Loucy (cell line): ENCODE measurements at regions not wholly inside any gene's neighbourhood (a gene's known extent, or its start where the extent isn't known, plus 50 kb on each side); places are given as distances from the start of the nearest gene placed in this dataset.

Source experiments
- H2AFZ ChIP-seq: fragments of 200-600 bp; sonication (generic); 2 replicates; pipeline ENCODE4 v1.6.0; 2016; ENCODE audit warnings: antibody characterized with exemption, mild to moderate bottlenecking, low read length, moderate library complexity
- H3F3A ChIP-seq: fragments of 200-600 bp; 2 replicates; pipeline ENCODE4 v1.6.0; 2016; ENCODE audit warnings: antibody characterized with exemption, low read depth, mild to moderate bottlenecking
- H3K27me3 ChIP-seq: fragments of 200-600 bp; sonication (generic); 2 replicates; pipeline ENCODE4 v1.6.1; 2014; ENCODE audit warnings: low read length, mild to moderate bottlenecking; ENCODE audit not compliant: insufficient read depth, poor library complexity, severe bottlenecking
- H3K36me3 ChIP-seq: fragments of 200-600 bp; sonication (generic); 2 replicates; pipeline ENCODE4 v1.6.1; 2016; ENCODE audit warnings: low read length; ENCODE audit not compliant: insufficient read depth
- H3K4me1 ChIP-seq: fragments of 200-600 bp; sonication (generic); 2 replicates; pipeline ENCODE4 v1.5.1; 2014; ENCODE audit warnings: low read length, mild to moderate bottlenecking; ENCODE audit not compliant: insufficient read depth, poor library complexity, severe bottlenecking
- H3K4me2 ChIP-seq: fragments of 200-600 bp; sonication (generic); 2 replicates; pipeline ENCODE4 v1.6.0; 2014; ENCODE audit warnings: antibody characterized with exemption, low read length, low read depth, mild to moderate bottlenecking; ENCODE audit not compliant: poor library complexity, severe bottlenecking
- H3K4me3 ChIP-seq: fragments of 200-600 bp; sonication (generic); 2 replicates; pipeline ENCODE4 v1.5.1; 2014; ENCODE audit warnings: low read length, mild to moderate bottlenecking, mixed read lengths; ENCODE audit not compliant: poor library complexity, severe bottlenecking
- H3K79me2 ChIP-seq: fragments of 200-600 bp; sonication (generic); 2 replicates; pipeline ENCODE4 v1.6.1; 2014; ENCODE audit warnings: low read length; ENCODE audit not compliant: insufficient read depth
- H3K9ac ChIP-seq: fragments of 200-600 bp; sonication (generic); 2 replicates; pipeline ENCODE4 v1.6.0; 2014; ENCODE audit warnings: mild to moderate bottlenecking, low read depth, low read length, moderate library complexity; ENCODE audit not compliant: poor library complexity, severe bottlenecking
- H3K9me2 ChIP-seq: fragments of 200-600 bp; sonication (generic); replicated peaks from 2 replicates; pipeline ENCODE4 v1.6.1; 2016; ENCODE audit warnings: low read depth, low read length, mixed read lengths
- H3K9me3 ChIP-seq: fragments of 200-600 bp; sonication (generic); 2 replicates; pipeline ENCODE4 v1.6.1; 2014; ENCODE audit warnings: mild to moderate bottlenecking, antibody characterized with exemption, low read length, low read depth; ENCODE audit not compliant: insufficient read depth
- H4K20me1 ChIP-seq: fragments of 200-600 bp; sonication (generic); 2 replicates; pipeline ENCODE4 v1.6.0; 2014; ENCODE audit warnings: antibody characterized with exemption, low read length, mild to moderate bottlenecking; ENCODE audit not compliant: insufficient read depth, poor library complexity, severe bottlenecking
- EZH2phosphoT487 ChIP-seq: fragments of 200-600 bp; IDR thresholded peaks from 2 replicates; pipeline ENCODE4 v1.6.1; 2018; ENCODE audit warnings: antibody characterized with exemption, mild to moderate bottlenecking, moderate library complexity, borderline replicate concordance
- TF ChIP-seq, protein P1 (sequence below): fragments of 200-600 bp; sonication (generic); conservative IDR thresholded peaks from 2 replicates; pipeline ENCODE4 v1.5.1; 2014; ENCODE audit warnings: mild to moderate bottlenecking, antibody characterized with exemption, low read length

GRCh38 chr16:86011532-86011931, 112.6 kb downstream of the IRF8 start:
- H3K9me3 ChIP-seq, result no peaks in the 10 kb centered on the region
- H3K36me3 ChIP-seq, result no peaks in the 10 kb centered on the region
- H3K4me1 ChIP-seq, result no peaks in the 10 kb centered on the region
- H3K79me2 ChIP-seq, result no peaks in the 10 kb centered on the region
- H3K9me2 ChIP-seq, result no peaks in the 10 kb centered on the region
- no peak overlapping the region for H2AFZ ChIP-seq
- H3K4me3 ChIP-seq, result no peak overlapping the region
- TF ChIP-seq, protein P1, sequence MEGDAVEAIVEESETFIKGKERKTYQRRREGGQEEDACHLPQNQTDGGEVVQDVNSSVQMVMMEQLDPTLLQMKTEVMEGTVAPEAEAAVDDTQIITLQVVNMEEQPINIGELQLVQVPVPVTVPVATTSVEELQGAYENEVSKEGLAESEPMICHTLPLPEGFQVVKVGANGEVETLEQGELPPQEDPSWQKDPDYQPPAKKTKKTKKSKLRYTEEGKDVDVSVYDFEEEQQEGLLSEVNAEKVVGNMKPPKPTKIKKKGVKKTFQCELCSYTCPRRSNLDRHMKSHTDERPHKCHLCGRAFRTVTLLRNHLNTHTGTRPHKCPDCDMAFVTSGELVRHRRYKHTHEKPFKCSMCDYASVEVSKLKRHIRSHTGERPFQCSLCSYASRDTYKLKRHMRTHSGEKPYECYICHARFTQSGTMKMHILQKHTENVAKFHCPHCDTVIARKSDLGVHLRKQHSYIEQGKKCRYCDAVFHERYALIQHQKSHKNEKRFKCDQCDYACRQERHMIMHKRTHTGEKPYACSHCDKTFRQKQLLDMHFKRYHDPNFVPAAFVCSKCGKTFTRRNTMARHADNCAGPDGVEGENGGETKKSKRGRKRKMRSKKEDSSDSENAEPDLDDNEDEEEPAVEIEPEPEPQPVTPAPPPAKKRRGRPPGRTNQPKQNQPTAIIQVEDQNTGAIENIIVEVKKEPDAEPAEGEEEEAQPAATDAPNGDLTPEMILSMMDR, result no peak
- TF ChIP-seq EZH2phosphoT487, result no peak
- no peaks in the 10 kb centered on the region for H3K27me3 ChIP-seq
- H4K20me1 ChIP-seq, result no peaks in the 10 kb centered on the region
- H3F3A ChIP-seq, result no peaks in the 10 kb centered on the region
- H3K9ac ChIP-seq, result no peak overlapping the region
- H3K4me2 ChIP-seq, result no peak overlapping the region

DNA sequence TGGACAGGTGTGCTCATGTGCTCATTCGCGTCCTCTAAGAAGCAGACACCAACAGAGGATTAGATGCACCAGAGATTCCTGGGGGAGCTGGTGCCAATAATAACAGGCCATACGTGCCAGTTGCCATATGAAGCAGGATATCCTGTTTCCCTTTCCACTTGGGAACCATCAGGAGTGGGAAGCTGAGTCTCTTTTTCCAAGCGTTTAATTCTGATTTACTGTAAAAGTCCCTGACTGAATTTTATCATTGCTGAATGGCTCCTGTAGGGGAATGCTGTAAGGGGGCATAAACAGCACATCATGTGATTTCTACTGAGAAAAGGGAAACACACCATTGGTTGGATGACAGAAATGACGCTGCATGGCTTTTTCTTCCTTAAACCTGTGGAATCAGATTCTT, 113.3 kb downstream of the IRF8 start:
- no peaks in the 10 kb centered on the region for H3F3A ChIP-seq
- H4K20me1 ChIP-seq, result no peaks in the 10 kb centered on the region
- H3K27me3 ChIP-seq, result no peaks in the 10 kb centered on the region
- no peak overlapping the region for H3K9ac ChIP-seq
- H3K79me2 ChIP-seq, result no peaks in the 10 kb centered on the region
- no peak overlapping the region for H3K4me2 ChIP-seq
- H2AFZ ChIP-seq, result no peak overlapping the region
- no peak for TF ChIP-seq EZH2phosphoT487
- TF ChIP-seq, protein P1, result no peak
- no peaks in the 10 kb centered on the region for H3K36me3 ChIP-seq
- H3K9me3 ChIP-seq, result no peaks in the 10 kb centered on the region
- no peaks in the 10 kb centered on the region for H3K9me2 ChIP-seq
- H3K4me1 ChIP-seq, result no peaks in the 10 kb centered on the region
- H3K4me3 ChIP-seq, result no peak overlapping the region

GRCh38 chr16:86013867-86014266, 114.9 kb downstream of the IRF8 start:
- Histone ChIP-seq H3K9me3 (no peaks in the 10 kb centered on the region), H3K4me1 (no peaks in the 10 kb centered on the region), H3K36me3 (no peaks in the 10 kb centered on the region), H3K9me2 (no peaks in the 10 kb centered on the region), H3F3A (no peaks in the 10 kb centered on the region), H3K27me3 (no peaks in the 10 kb centered on the region), H3K4me2 (no peak overlapping the region), H2AFZ (no peak overlapping the region), H4K20me1 (no peaks in the 10 kb centered on the region), H3K79me2 (no peaks in the 10 kb centered on the region), H3K9ac (no peak overlapping the region), H3K4me3 (no peak overlapping the region)
- TF ChIP-seq, protein P1, result no peak
- no peak for TF ChIP-seq EZH2phosphoT487
